WTC11 (cell line): ENCODE measurements at regions not wholly inside any gene's neighbourhood (a gene's known extent, or its start where the extent isn't known, plus 50 kb on each side); places are given as distances from the start of the nearest gene placed in this dataset.
"Not testable (repeated sequence)": the region's sequence is repeated elsewhere in the genome, so short reads cannot be mapped to it uniquely, and the experiment has no call there.

Experiments used
- ZNF121 ChIP-seq: sonication (generic); formaldehyde crosslinking; IDR thresholded peaks from 2 replicates; pipeline ENCODE4 v1.8.0; 2023; ENCODE audit warnings: missing genetic modification reagents
- TF ChIP-seq, protein P1 (sequence below): sonication (generic); formaldehyde crosslinking; IDR thresholded peaks from 2 replicates; pipeline ENCODE4 v1.8.1; 2022; ENCODE audit warnings: mild to moderate bottlenecking, moderate library complexity, missing genetic modification reagents
- TF ChIP-seq, protein P2 (sequence below): fragments of 200-600 bp; IDR thresholded peaks from 2 replicates; pipeline ENCODE4 v1.8.0; 2022; ENCODE audit warnings: antibody characterized with exemption

DNA sequence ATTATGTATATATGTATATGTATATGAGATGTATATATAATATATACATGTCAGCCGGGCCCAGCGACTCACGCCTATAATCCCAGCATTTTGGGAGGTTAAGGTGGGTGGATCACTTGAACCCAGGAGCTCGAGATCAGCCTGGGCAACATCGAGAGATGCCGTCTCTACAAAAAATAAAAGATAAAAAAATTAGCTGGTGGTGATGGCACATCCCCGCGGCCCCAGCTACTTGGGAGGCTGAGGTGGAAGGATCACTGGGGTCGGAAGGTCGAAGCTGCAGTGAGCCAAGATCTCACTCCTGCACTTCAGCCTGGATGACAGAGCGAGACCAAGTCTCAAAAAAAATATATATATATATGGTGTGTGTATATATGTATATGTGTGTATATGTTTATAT is 4750.3 kb upstream of the OR11H1 start:
- TF ChIP-seq, protein P1, sequence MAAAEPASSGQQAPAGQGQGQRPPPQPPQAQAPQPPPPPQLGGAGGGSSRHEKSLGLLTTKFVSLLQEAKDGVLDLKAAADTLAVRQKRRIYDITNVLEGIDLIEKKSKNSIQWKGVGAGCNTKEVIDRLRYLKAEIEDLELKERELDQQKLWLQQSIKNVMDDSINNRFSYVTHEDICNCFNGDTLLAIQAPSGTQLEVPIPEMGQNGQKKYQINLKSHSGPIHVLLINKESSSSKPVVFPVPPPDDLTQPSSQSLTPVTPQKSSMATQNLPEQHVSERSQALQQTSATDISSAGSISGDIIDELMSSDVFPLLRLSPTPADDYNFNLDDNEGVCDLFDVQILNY (CRISPR knock-in tag), result not testable (repeated sequence)
- TF ChIP-seq, protein P2, sequence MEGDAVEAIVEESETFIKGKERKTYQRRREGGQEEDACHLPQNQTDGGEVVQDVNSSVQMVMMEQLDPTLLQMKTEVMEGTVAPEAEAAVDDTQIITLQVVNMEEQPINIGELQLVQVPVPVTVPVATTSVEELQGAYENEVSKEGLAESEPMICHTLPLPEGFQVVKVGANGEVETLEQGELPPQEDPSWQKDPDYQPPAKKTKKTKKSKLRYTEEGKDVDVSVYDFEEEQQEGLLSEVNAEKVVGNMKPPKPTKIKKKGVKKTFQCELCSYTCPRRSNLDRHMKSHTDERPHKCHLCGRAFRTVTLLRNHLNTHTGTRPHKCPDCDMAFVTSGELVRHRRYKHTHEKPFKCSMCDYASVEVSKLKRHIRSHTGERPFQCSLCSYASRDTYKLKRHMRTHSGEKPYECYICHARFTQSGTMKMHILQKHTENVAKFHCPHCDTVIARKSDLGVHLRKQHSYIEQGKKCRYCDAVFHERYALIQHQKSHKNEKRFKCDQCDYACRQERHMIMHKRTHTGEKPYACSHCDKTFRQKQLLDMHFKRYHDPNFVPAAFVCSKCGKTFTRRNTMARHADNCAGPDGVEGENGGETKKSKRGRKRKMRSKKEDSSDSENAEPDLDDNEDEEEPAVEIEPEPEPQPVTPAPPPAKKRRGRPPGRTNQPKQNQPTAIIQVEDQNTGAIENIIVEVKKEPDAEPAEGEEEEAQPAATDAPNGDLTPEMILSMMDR, result not testable (repeated sequence)
- not testable (repeated sequence) for TF ChIP-seq ZNF121
